ENCODE measurements at regions not wholly inside any gene's neighbourhood (a gene's known extent, or its start where the extent isn't known, plus 50 kb on each side); places are given as distances from the start of the nearest gene placed in this dataset.
"Not testable (repeated sequence)": the region's sequence is repeated elsewhere in the genome, so short reads cannot be mapped to it uniquely, and the experiment has no call there.

DNA sequence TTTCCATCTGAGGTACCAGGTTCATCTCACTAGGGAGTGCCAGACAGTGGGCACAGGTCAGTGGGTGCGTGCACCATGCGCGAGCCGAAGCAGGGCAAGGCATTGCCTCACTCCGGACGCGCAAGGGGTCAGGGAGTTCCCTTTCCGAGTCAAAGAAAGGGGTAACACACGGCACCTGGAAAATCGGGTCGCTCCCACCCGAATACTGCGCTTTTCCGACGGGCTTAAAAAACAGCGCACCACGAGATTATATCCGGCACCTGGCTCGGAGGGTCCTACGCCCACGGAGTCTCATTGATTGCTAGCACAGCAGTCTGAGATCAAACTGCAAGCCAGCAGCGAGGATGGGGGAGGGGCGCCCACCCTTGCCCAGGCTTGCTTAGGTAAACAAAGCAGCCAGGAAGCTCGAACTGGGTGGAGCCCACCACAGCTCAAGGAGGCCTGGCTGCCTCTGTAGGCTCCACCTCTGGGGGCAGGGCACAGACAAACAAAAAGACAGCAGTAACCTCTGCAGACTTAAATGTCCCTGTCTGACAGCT lies 242.5 kb downstream of the CYLC2 start:
- not testable (repeated sequence) for DNase-seq (ENCODE audit: low read depth)

DNA sequence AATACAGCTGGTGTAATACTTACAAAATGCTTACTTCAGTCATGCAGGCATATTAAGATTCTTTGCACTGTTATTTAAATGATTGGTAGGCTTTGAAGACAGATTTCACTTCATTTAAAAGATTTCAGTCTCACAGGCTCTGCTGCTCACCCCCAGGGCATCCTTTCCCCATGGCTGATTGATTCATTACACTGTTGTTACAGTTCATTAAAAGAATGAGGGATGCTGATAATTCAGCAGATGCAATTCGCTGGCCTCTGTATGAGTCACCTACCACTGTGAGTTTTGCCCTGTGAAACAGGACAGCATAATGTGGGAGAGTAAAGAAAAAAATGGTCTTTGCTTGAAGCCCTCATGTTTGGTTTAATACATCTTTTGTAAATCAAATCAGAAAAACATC lies 246.9 kb downstream of the CYLC2 start:
- DNase-seq (ENCODE audit: low read depth) = no peak

DNA sequence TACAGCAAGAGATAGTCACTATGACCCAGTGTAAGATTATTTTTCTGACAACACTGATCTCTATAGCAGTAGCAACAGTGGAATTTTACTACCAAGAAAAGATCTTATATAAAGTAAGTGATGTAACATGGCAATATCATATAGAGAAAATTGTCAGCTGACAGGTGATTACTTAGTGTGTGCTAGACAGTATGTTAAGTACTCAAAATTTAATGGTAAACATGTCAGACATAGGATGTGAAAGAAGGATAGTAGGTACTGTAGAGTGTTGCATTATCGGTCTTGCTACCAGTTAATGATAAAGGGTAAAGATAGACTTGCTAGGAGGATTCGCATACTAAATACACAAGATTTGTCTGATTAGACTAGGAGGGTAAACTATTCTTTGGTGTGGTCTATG lies 247.4 kb downstream of the CYLC2 start:
- no peak for DNase-seq (ENCODE audit: low read depth)

DNA sequence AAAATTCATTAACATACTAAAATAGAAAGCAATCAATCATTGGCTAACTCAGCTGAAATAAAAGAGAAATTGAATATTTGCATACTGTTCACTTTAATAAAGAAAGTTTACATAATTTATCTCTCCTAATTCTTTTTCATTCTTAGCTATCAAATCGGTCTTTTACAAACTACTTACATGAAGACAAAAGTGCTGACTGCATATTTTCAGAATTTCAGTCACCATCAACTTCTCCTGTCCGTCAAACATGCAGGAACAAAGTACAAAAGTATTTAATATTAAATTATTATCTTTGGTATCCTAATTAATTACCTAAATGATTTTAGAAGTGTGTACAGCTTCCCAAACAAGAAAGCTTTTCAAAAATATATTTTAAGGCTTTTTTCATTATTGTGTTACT lies 248.4 kb downstream of the CYLC2 start:
- no peak for DNase-seq (ENCODE audit: low read depth)

DNA sequence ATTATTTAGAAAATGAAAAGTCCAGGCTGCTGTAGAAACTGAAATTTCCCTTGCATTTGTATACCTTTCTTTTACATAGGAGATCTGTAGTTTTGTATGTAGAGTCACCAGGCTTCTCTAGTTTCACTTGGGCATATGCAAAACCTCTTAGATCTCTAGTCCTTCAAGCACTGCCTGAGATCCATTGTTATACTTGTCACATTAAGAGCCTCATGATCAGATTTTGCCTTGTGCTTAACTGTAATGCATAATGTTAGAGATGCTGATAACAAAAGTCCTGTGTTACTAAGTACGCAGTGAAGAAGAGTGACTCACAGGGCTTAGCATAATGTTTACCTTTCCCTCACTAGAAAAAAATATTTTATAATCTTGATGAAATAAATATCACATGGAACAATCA lies 250.2 kb downstream of the CYLC2 start:
- no peak for DNase-seq (ENCODE audit: low read depth)

DNA sequence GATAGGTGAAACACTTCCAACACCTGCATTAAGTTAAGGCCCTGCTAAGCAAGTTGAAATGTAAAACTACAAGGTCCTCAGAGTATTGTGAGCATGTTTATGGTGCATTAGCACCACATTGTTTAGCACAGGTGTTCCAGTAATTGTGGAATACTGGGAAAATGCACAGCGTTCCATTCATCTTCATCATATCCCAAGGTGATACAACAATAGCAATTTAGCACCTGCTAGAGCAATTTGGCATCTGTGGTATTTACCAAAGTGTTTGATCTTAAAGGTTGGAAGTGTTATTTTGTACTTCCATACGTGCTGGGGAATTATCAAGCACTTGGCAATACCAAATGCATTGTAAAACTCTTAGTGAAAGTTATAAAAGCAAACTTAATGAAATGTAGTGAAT lies 266.8 kb downstream of the CYLC2 start:
- DNase-seq (ENCODE audit: low read depth) = no peak

DNA sequence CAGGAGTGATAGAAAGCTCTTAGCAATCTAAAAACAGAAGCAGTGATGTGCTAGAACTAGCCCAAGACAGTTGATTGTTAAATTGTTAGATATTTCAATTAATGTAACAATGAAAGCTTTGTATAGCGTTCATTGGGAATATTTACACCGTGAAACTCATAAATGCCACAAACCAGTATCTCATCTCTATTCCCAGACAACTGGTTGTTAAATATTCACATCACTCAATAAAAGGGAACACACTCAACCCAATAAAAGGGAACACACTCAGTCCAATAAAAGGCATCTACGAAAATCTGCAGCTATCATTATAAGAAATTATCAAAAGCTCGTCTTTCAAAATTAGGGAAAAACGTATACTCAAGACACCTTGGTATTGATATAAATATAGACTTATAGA lies 270.9 kb downstream of the CYLC2 start:
- DNase-seq (ENCODE audit: low read depth) = no peak

DNA sequence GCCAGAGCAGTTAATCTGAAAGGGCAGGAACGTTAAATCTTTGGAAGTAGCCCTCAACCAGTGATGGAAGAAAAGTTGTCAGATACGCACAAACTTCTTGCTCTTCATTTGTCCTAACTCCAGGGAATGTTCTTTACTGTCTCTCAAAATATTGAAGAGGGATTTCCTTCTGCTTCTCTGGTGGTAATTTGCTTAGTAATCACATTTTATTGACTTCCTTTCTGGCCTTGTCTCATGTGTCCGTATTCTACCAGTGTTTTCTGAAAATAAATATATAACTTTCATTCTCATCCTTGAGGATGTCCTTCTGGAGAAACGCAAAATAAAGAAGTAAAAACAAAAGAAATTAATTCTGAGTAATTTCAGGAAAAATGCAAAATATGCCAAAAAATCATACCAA lies 282.1 kb downstream of the CYLC2 start:
- DNase-seq (ENCODE audit: low read depth) = no peak

DNA sequence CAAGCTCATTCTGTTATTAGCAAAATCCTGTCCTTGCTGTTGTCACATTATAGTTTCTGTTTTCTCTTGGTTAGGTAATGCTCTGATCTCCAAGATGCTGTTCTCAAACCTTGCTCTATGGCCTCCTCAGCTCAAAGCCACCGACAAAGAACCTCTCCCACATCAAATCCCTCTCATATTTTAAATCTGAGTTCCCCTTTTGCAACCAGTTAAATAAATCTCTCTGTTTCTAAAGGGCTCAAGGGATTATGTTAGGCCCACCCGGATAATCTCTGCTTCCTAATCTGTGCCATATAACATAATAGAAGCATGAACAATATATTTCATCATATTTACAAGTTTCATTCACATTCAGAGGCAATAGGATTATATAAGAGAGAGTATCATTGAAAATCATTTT lies 286.0 kb downstream of the CYLC2 start:
- no peak for DNase-seq (ENCODE audit: low read depth)

DNA sequence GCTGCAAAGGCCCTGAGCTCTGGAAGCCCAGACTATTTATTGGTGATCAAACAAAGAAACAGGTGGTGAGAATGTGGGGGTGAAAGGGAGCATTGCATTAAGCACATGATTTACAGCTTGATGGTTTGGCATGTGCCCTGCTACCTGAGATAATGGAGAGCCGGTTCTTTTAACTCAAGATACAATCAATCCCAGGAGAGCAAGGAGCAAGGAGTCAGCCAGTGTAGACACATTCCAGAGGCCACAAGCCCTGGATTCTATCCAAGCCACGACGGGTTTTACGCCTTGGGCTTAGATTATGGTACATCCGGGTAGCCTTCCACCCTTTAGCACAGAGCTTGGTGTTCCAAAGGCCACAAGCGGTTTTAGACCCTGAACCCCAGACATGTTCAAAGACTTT lies 292.2 kb downstream of the CYLC2 start:
- DNase-seq (ENCODE audit: low read depth) = no peak

DNA sequence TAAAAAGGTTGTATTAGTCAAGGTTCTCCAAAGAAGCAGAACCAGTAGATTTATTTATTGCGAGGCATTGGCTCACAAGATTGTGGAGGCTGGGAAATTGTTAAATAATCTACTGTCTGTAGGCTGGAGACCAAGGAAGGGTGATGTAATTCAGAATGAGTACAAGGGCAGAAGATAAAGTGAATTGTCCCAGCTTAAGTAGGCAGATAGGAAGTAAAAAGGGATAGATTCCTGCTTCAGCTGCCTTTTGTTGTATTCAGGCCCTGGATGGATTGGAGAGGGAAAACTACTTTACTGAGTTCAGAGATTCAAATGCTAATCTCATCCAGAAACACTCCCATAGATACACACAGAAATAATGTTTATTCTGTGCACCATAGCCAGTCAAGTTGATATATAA lies 301.1 kb downstream of the CYLC2 start:
- no peak for DNase-seq (ENCODE audit: low read depth)

DNA sequence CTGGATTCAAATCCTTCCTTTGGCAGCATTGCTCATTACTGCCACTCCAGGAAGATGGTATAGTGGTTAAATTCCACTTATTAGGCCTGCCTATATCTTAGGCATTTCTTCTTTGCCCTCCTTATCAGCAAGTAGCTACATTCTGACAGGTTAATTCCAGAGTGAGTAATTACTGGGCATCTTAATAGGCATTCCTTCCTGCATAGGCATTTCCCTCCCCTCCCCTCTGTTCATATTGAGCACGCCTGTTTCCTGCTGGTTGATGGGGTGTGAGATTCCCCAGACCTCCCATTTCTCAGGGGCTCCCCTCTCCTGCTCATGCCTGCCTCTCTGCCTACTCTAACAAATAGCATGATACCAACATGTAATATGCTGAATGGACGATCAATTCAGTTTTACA lies 305.9 kb downstream of the CYLC2 start:
- DNase-seq (ENCODE audit: low read depth) = no peak

DNA sequence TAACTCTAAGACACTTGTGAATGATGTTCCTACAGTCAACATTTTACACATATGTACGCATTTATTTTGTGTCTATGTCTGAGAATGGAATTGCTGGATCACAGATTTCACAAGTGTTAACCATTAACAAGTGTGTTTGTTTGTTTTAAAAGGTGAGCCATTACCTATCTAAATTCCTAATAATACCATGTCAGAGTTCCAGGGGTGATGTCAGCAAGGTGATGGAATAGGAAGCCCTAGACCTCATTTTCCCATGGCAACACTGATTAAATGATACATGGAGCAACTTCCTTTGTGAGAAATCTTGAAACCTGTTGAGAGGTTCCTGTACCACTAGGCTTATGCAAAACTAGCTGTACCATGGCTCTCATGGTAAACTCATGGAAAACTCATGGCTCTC lies 309.7 kb downstream of the CYLC2 start:
- DNase-seq (ENCODE audit: low read depth) = no peak

DNA sequence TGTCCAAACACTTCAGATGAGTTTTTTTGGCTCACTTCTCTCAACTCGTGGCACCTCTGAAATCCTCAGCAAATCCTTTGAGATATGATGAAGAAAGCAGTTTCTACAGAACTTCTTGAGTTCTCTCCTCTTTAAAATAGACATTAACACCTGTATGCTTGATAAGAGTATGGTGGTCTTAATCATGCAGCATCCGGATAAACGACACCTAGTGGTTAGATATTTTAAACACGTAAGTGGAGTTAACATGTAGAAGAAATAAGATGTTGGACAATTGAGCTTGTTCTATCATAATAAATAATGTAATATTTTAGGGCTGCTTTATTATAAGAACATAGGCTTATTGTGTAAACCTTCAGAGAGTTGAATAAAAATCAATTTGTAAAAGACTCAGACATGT lies 324.8 kb downstream of the CYLC2 start:
- DNase-seq (ENCODE audit: low read depth) = no peak

DNA sequence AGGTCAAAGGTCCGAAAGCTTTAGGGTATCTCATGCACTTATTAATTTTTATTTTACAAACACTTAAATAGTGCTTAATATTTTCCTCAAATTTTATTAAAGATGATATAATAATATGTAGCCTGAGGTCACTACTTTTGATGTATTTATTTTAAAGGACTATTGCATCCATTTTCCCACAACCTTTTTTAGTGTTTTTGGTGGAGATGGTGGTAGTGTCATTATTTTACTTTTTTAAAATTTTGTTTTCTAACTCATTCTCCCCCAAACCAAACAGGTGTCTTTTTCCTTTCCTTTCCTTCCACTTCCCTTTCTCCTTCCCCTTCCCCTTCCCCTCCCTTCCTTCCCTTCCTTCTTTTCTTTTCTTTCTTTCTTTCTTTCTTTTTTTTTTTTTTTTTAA lies 328.6 kb downstream of the CYLC2 start:
- no peak for DNase-seq (ENCODE audit: low read depth)

DNA sequence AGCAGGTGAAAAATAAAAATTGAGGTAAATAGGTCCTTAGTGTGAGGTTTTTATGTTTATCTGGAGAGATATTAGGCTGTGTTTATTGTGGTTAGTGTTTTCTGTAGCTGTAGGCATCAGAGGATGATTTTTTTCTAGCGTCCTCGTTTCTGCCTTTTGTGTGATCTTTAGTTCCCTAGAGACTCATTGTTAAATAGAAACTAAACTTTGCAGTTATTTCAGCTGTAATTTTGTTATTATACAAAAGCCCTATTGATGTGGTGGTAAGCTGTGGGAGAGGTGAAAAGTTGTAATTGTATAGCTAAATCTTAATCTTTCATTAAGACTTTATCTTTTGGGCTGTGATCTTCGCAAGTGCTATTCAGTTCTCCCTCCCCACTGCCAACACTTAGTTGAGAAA lies 340.3 kb downstream of the CYLC2 start:
- DNase-seq (ENCODE audit: low read depth) = no peak

DNA sequence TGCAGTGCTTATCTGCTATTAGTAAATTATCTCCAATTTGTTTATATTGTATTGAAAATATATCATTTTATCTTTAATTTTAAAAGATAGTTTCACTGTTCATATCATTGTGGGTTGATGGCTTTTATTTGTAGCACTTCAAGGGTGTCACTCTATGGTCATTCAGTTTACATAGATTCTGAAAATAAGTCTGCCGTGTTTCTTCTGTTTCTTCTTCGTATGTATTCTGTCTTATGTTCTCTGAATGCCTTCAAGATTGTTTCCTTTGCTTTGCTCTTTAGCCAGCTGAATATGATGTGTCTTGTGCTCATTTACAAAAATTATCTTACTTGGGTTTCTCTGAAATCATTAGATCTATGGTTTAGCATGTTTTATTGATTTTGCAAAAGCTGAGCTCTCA lies 359.9 kb downstream of the CYLC2 start:
- no peak for DNase-seq (ENCODE audit: low read depth)

DNA sequence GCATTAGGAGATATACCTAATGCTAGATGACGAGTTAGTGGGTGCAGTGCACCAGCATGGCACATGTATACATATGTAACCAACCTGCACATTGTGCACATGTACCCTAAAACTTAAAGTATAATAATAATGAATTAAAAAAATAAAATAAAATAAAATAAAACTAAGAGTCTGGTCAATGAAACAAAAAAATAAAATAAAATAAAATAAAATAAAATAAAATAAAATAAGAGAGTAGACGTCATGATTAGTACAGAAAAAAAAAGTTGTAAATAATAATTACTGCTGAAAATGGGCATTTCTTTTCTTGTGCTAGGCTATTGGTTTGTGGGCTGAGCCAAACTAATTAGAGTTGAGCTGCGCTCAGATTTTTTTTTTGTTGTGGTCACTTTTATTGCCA lies 362.8 kb downstream of the CYLC2 start:
- not testable (repeated sequence) for DNase-seq (ENCODE audit: low read depth)

DNA sequence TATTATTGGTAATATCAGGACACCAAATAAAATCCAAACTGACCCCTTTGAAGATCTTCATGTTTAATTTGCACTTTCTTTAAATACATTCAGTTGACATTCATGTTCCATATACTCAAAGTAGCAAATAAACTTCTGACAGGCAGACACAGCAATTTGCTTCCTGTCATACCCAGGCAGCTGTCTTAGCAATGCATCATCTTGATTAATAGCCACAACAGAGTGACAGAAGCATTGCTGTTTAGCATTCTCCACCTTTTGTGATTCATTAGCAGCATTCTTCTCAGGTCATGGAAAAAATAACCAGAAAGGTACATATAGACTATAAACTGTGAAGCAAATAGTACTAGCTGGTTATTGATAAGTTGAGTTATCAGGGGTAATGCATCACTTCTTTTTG lies 366.8 kb downstream of the CYLC2 start:
- DNase-seq (ENCODE audit: low read depth) = no peak

DNA sequence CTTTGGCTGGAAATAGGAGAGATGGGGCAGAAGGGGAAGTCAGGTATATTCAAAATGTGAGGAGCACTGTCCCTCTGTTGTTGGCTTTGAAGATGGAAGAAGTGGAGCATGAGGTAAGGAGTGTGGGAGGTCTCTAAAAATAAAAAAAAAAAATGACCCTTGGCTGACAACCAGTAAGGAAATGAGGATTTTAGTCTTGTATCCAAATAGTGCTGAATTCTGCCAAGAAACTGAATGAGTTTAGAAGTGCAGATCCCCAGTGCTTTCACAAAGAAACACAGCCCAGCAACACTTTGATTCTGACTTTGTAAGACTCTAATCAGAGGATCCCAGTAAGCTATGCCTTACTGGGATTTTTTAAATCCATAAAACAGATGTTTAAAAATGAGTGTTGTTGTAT lies 367.9 kb downstream of the CYLC2 start:
- no peak for DNase-seq (ENCODE audit: low read depth)

DNA sequence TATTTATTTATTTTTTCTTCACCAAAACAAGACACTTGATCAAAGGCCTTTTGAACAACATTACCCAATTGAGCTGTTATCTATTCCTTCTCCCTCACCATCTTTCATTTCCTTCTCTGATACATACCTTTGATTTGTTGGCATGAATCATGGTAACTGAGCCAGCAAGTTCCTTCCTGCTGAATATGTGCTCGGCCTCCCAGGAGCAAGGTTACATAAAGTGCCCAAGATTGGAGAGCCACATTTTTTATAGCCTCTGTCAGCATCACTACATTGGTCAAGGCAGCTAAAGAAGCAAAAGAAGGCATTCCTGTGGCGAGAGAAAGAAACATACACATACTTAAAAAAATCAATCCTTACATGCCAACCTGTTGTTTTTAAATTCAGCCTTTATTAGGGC lies 369.6 kb downstream of the CYLC2 start:
- no peak for DNase-seq (ENCODE audit: low read depth)

DNA sequence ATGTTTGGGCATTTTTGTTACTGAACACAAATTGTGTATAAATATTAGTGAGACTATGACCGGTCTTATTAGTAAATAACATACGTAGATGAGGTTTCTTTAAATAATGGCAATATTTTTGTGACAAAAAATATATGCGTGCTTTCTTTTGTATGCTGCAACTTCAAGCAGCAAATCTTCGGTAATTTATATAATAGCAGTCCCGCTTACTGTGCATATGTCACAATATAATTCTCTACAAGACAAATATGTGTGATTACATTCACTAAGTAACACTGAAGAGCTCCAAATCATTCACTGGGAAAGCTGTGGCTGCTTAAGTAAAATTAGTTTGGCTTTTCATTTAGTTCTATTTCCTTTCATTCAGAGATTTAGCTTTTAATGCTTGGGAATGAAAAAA lies 376.0 kb downstream of the CYLC2 start:
- no peak for DNase-seq (ENCODE audit: low read depth)

DNA sequence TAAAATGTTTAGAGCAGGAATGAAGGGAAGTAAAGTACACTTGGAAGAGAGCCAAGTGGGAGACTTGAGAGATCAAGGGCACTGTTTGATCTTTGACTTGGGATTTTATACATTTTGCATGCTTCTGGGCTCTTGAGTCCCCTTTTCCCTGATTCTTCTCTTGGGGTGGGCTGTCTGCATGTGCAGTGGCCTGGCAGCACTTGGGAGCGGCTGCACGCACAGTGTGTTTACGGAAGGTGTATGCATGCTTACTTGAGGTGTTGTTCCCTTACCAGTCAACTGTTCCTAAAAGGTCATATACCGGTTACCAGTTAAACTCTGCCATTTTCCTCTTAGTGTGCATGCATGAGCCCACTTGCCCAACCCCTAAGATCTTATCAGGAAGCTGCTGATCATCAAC lies 377.7 kb downstream of the CYLC2 start:
- no peak for DNase-seq (ENCODE audit: low read depth)

DNA sequence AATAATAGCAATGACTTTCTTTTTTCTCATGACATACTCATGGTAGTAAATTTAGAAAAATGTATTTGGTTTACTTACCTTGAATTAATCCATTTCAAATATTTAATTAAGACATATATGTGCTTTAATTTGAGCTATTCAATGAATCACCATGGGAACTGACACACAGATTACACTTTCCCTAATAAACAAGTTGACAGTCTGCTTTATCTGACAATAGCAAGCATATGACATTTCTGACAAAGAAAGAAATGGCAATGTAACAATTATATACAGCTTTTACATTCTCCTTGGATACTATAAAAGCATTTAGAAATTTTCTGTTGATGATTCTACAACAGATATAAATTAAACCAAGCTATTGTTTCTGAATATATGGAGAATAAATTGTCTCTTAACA lies 382.5 kb downstream of the CYLC2 start:
- no peak for DNase-seq (ENCODE audit: low read depth)

Data from myocyte (in vitro differentiated cells).